ENCODE measurements at regions not wholly inside any gene's neighbourhood (a gene's known extent, or its start where the extent isn't known, plus 50 kb on each side); places are given as distances from the start of the nearest gene placed in this dataset.

GRCh38 chr16:51757505-51757904, 606.4 kb upstream of the SALL1 start:
- no peak for TF ChIP-seq ELF1 (IDR thresholded peaks at IDR 0.05; ENCODE audit: borderline replicate concordance, low read depth)
- no peak for TF ChIP-seq ZBTB33 (IDR thresholded peaks at IDR 0.05; ENCODE audit: extremely low read depth, insufficient replicate concordance, low read length)
- Histone ChIP-seq H3K27me3 (ENCODE audit: insufficient read depth, low read length) (no peaks in the 10 kb centered on the region), H3K9me2 (ENCODE audit: insufficient read depth) (no peaks in the 10 kb centered on the region), H3K4me1 (ENCODE audit: control insufficient read depth in 1 of 2, insufficient read depth in 2 of 2, low read length in 2 of 2) (no peaks in the 10 kb centered on the region), H2AFZ (ENCODE audit: low read depth, low read length, poor library complexity, severe bottlenecking) (no peak overlapping the region), H3K79me2 (ENCODE audit: insufficient read depth, low read length) (no peaks in the 10 kb centered on the region), H3K4me2 (ENCODE audit: low read length) (no peak overlapping the region), H4K20me1 (ENCODE audit: insufficient read depth) (no peaks in the 10 kb centered on the region), H3K4me3 (replicated peaks in 1 of 2; ENCODE audit: low read depth in 1 of 2, low read length in 2 of 2) (no peak overlapping the region), H3K27ac (ENCODE audit: low read depth, low read length) (no peak overlapping the region), H3K9ac (ENCODE audit: low read length) (no peak overlapping the region), H3K9me3 (ENCODE audit: control insufficient read depth in 1 of 2, insufficient read depth in 1 of 2, low read depth in 1 of 2, low read length in 2 of 2) (peaks cover 5 to 13% of the 10 kb centered on the region in 2 experiments; a peak in 2 of 4 replicates), H3K36me3 (ENCODE audit: control insufficient read depth in 1 of 2, insufficient read depth in 2 of 2, low read length in 2 of 2) (no peaks in the 10 kb centered on the region)
- ATAC-seq = no peak
- intact Hi-C loops (cut with micrococcal nuclease) = no loop called here
- no peak for DNase-seq (ENCODE audit: low read depth, low spot score)
- BruUV-seq (replicated peaks) = no TSS peak
- POLR2A ChIA-PET = no interaction called here
- CTCF ChIA-PET = no interaction called here
- RAD21 ChIA-PET (ENCODE audit: low non-redundant PET in 1 of 2, low total read pairs in 2 of 2, uncharacterized antibody in 2 of 2, unreplicated experiment in 2 of 2) = no interaction called here

- Histone ChIP-seq H3K79me2 (ENCODE audit: insufficient read depth, low read length) (no peaks in the 10 kb centered on the region), H3K9me2 (ENCODE audit: insufficient read depth) (no peaks in the 10 kb centered on the region), H3K4me2 (ENCODE audit: low read length) (no peak overlapping the region), H3K9me3 (ENCODE audit: control insufficient read depth in 1 of 2, insufficient read depth in 1 of 2, low read depth in 1 of 2, low read length in 2 of 2) (peaks cover 5 to 13% of the 10 kb centered on the region in 2 experiments; a peak in 2 of 4 replicates), H4K20me1 (ENCODE audit: insufficient read depth) (no peaks in the 10 kb centered on the region), H3K9ac (ENCODE audit: low read length) (no peak overlapping the region), H3K27ac (ENCODE audit: low read depth, low read length) (no peak overlapping the region), H3K4me3 (replicated peaks in 1 of 2; ENCODE audit: low read depth in 1 of 2, low read length in 2 of 2) (no peak overlapping the region), H3K4me1 (ENCODE audit: control insufficient read depth in 1 of 2, insufficient read depth in 2 of 2, low read length in 2 of 2) (no peaks in the 10 kb centered on the region), H3K27me3 (ENCODE audit: insufficient read depth, low read length) (no peaks in the 10 kb centered on the region), H2AFZ (ENCODE audit: low read depth, low read length, poor library complexity, severe bottlenecking) (no peak overlapping the region), H3K36me3 (ENCODE audit: control insufficient read depth in 1 of 2, insufficient read depth in 2 of 2, low read length in 2 of 2) (no peaks in the 10 kb centered on the region)
- no TSS peak for BruUV-seq (replicated peaks)
- RAD21 ChIA-PET (ENCODE audit: low non-redundant PET in 1 of 2, low total read pairs in 2 of 2, uncharacterized antibody in 2 of 2, unreplicated experiment in 2 of 2) = no interaction called here
- CTCF ChIA-PET = no interaction called here
- no peak for DNase-seq (ENCODE audit: low read depth, low spot score)
- intact Hi-C loops (cut with micrococcal nuclease) = no loop called here
- ATAC-seq = no peak
- POLR2A ChIA-PET = no interaction called here
- TF ChIP-seq POLR2A (IDR thresholded peaks at IDR 0.05; ENCODE audit: borderline replicate concordance, extremely low read depth, insufficient read depth, insufficient read length) (no peak), SP1 (IDR thresholded peaks at IDR 0.05; ENCODE audit: low read depth) (no peak), REST (IDR thresholded peaks at IDR 0.05; ENCODE audit: low read depth) (no peak), TCF7L2 (IDR thresholded peaks at IDR 0.05; ENCODE audit: borderline replicate concordance, extremely low read depth, insufficient read depth, insufficient read length) (no peak), CTCF (IDR thresholded peaks at IDR 0.05 in 2 of 3, conservative IDR thresholded peaks at IDR 0.05 in 1 of 3; ENCODE audit: borderline replicate concordance in 1 of 3, insufficient read depth in 1 of 3, low read depth in 2 of 3, low read length in 2 of 3) (no peak), POLR2AphosphoS5 (IDR thresholded peaks at IDR 0.05; ENCODE audit: low read depth, low read length) (no peak), JUND (IDR thresholded peaks at IDR 0.05) (no peak), EGR1 (IDR thresholded peaks at IDR 0.05; ENCODE audit: low read depth) (no peak), CEBPB (IDR thresholded peaks at IDR 0.05; ENCODE audit: low read depth) (no peak), RAD21 (IDR thresholded peaks at IDR 0.05; ENCODE audit: low read depth) (no peak), SIN3A (IDR thresholded peaks at IDR 0.05; ENCODE audit: low read depth) (no peak)
- TF ChIP-seq, protein P1, sequence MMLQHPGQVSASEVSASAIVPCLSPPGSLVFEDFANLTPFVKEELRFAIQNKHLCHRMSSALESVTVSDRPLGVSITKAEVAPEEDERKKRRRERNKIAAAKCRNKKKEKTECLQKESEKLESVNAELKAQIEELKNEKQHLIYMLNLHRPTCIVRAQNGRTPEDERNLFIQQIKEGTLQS (IDR thresholded peaks at IDR 0.05) = no peak
Measured at GRCh38 chr16:51757124-51757470, 606.0 kb upstream of the SALL1 start.
